A172 (cell line): ENCODE measurements at regions not wholly inside any gene's neighbourhood (a gene's known extent, or its start where the extent isn't known, plus 50 kb on each side); places are given as distances from the start of the nearest gene placed in this dataset.
"Not testable (repeated sequence)": the region's sequence is repeated elsewhere in the genome, so short reads cannot be mapped to it uniquely, and the experiment has no call there.

Source experiments
- DNase-seq: peaks from one replicate; pipeline ENCODE4 v3.0.0-alpha.2; 2015; ENCODE audit warnings: low spot score

DNA sequence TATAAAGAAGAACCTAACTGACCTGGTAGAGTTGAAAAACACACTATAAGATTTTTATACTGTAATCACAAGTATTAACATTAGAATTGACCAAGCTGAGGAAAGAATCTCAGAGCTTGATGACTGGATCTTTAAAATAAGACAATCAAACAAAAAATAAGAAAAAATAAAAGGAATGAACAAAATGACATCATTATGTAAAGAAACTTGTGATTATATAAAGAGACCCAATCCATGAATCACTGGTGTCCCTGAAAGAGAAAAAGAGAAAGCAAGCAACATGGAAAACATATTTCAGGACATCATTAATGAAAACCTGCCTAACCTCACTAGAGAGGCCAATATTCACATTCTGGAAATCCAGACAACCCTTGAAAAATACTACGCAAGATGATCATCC, 822.5 kb upstream of the SLITRK5 start:
- no peak for DNase-seq

DNA sequence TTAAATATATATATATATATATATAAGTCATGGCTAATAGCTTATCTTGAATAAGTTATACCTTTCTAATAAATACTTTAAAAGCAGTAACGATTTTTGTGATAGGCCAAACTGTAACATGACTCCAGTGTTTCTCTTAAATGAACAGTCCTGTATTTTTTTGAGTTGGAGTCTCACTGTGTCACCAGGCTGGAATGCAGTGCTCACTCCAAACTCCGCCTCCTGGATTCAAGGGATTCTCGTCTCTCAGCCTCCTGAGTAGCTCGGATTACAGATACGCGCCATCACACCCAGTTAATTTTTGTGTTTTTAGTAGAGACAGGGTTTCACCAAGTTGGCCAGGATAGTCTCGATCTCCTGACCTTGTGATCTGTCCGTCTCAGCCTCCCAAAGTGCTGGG, 814.2 kb upstream of the SLITRK5 start:
- DNase-seq = peak; percentile 57

DNA sequence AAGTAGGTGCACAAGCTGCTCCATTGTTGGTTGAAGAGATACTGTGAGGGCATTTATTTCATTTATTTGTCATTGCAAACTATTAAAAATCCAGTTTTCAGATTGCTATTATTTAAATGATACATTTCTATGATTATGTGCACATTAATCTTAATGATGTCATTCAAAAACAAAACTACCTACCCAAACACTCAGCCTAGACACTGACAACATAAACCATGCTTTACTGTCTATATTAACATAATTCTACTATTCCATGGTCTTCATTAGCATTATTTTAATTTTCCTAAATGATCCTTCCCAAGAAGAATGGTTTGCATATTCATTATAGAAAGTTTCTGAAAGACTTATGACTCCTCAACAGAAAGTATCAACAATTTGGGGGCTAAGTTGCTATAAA, 813.0 kb upstream of the SLITRK5 start:
- DNase-seq = no peak

DNA sequence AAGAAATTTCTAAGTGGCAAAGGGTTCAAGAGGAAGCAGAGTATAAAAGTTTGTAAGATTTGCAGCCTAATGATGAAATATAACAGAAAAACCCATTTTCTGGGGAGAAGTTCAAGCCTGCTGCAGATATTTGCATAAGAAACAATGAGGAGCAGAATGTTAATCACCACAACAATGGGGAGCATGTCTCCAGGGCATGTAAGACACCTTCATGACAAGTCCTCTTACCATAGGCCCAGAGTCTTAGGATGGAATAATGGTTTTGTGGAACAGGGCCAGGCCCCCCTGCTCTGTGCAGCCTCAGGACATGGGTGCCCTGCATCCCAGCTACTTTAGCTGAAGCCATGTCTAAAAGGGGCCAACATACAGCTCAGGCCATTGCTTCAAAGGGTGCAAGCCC, 809.0 kb upstream of the SLITRK5 start:
- DNase-seq = no peak

DNA sequence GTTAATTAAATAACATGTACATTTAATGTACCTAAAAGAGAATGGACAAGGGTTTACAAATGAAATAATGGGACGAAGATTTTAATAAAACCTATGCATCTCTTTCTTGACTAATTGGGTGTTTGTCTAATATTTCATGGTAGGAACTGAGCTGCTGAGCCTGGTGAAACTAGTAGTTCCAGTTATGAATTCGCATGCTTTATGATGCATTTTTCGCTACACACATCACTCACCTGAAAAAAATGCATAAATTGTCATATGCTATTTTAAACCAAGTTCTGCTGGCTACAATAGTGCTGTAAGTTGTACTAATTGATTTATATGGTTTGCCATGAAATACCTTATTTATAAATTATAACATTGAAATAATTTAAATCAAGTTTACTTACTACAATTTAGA, 806.8 kb upstream of the SLITRK5 start:
- DNase-seq = no peak

DNA sequence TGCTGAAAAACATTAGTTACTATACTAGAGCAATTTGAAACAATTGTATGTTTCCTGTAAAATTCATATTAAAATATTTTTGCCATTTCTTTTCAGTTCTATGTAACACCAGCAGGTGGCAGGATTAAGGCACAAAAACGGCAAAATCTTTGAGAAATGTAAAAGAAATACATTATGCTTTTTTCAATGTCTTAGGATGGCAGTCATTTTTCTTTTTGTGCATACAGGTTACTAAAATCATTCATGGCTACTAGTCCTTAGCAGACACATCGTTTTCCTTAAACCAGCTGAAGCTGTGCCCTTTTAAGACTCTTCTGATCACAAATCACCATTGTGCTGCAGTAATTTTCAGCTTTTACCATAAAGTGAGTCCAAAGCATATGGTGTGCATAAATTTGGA, 800.7 kb upstream of the SLITRK5 start:
- DNase-seq = peak; percentile 10

DNA sequence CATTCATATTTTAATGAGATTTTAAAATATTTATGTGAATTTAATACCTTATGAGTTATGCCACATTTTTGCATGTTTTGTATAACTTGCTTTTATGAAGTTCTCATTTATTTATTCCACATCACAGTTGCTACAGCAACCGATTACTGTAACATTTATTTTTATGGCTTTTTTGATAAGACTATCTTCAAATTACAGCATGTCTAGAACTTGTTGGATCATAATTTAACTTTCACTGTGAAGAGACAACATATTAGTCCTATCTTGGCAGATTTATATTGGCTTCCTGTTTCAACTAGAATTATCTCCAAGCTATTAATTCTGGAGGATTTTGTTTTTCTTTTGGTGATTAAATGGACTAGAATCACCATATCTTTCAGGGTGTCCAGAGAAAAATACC, 793.7 kb upstream of the SLITRK5 start:
- no peak for DNase-seq

DNA sequence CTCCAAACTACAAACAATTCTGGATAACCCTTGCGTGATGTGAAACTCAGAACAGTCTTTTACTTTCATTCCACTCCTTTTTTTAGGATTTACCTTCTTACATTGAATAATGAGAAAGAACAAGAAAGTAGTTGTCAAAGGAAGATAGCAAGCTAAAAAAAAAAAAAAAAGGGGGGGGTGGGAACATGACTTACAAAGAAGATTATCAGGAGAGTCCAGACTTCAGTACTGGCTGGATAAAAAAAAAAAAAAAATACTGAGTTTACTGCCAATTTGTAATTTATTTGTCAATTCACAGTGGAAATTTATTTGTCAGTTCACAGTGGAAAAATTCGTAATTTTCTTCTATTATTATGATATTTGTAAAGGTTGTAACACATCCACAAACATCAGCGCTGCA, 792.4 kb upstream of the SLITRK5 start:
- DNase-seq = no peak

DNA sequence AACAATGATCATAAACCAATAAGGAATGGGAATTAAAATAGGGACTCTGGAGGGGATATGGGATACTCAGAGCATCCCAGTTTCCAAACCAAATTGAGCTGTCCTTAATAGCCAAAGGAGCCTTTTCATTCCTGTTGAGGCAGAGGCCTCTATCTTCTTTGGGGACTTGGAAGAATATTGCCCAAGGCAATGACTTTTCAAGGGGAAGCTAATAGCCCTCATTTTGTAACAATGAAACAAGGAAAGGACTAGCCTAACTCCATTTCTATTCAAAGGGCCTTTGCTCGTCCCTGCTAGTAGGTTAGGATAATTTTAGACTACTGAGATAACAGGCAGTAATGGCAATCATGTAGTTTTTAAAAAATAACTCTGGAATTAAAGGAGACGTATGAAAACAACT, 789.8 kb upstream of the SLITRK5 start:
- no peak for DNase-seq

DNA sequence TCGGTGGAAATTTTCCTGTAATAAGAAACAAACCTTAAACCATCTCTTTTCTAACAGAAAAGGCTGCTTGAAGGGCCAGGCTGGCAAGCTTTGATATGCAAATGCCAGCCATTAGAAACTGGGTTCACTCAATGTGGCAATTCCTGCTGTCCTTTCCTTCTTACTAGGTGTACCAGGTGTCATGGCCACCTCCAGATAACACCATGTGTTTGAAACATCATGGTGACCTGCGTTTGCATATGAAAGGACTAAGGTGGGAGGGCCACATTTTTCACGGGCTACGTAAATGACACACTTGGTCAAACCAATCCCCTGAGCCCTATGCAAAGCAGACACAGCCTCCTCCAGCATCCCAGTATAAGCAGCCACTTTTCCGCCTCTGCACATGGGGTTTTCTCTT, 789.1 kb upstream of the SLITRK5 start:
- DNase-seq = no peak

DNA sequence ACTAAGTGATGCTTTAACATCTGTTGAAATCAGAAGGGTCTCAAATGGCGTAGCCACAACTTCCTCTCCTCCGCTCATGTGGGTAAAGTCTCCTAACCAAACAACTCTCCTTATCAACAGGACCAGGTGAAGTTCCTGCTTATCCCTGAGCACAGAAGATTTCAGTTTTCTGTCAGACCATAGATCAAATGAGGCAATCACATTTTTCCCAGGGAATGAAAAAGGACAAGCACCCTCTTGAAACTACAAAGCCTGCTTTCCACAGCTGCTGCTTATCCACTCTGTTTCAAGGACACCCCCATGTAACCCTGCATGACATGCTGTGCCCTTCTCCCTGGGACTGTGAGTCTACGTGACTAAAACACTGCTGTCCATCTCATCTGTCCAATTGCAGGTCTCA, 788.3 kb upstream of the SLITRK5 start:
- no peak for DNase-seq

DNA sequence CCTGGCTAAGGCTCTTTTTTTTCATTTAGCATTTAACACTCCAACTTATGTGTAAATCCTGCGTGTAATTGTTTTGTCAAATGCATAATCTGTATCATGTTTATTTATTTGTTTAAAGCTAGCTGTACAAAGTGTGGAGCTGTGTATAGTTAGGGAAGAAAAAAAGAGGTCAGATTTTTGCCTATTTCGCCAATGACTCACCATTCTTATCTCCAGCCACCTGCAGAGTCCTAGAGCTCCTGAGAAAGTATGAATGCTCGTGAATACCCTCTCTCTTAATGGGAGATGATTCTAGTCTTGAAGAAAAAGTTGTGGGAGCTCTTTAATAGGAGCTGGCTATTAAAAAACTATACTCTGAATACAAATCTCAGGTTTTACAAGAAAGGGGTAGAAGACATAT, 778.8 kb upstream of the SLITRK5 start:
- DNase-seq = peak; percentile 67

DNA sequence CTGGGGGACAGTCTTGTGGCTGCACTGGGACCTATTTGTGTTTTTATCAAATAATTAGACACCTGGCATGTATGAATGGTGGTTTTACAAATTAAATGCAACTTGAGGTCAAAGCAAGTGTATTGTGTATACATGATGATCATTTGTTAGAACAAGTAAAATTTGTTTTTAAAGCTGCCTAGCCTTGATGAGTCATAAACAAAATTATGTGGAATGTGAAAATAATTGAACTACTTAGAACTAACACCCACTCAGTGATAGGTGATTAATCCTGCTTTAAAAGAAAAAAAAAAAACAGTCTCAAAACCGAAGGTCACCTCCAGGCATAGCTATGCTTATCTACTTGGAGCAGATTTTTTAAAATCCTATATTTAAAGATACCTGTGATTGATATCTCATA, 770.3 kb upstream of the SLITRK5 start:
- peak; percentile 7 for DNase-seq

DNA sequence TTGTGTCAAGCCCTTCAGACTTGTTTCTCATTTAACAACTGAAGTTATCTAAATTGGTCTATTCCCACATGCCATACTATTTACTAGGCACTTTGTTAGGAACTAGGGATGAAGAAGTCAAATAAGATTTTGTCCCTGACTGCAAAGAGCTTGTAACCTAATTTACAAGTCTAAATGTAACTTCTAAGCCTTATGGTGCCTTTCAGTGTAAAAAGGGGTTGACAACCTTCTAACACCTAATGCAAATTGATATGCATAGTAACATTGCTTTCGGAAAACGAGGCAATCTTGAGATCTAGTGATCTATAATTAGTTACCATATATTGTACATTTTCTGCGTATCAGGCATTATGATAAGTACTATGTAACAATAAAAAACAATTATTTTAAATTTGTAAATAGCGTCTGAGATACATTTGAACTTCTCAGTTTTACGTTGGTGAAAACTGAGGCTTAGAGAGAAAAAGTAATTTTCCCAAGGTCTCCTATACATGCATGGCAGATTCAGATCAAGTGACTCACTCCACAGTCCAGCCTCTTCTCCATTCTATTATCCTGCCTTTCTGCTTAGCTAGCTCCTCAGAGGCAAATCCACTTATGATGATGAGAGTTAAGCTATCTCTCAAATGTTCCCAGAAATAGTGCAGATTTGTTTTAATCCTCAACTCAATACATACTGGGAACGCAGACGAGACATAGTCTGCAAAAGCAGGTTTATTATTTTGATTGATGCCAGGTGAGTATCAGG, 764.9 kb upstream of the SLITRK5 start:
- peak; percentile 19 for DNase-seq

DNA sequence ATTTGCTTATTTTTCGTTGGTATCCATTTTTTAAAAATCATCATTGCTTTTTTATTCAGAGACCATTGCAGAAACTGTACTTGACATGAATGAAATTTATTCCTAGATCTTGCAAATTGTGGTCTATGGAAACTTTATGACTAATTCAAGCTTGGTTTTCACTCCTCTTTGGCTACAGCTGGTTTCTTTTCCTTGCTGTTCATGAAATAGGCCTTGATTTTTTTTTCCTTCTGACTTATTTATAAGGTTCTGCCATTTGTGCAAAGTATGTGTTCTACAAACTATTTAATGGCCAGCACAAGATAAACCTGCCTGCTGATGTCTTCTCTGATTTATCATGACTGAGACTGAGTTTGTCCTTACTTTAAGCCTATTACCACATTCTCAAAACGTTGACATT, 764.0 kb upstream of the SLITRK5 start:
- DNase-seq = no peak

DNA sequence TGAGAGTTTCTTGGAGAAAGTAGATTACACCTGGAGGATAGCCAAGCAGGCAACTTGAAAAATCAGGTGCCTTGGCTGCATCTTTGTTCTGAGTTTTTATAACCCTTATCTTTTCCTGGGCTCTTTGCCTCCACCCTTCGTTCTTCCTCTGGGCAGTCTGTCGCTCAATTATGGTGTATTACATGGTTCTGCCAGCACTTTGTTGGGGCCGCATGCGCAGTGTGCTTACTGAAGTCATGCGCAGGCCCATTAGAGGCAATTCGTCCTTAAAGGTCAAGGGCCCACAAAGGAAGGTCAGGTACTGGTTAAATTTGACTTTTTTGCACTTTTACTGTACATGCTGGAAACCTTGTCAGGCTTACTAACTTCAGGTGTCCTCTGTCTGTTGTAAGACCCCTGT, 761.9 kb upstream of the SLITRK5 start:
- DNase-seq = no peak

DNA sequence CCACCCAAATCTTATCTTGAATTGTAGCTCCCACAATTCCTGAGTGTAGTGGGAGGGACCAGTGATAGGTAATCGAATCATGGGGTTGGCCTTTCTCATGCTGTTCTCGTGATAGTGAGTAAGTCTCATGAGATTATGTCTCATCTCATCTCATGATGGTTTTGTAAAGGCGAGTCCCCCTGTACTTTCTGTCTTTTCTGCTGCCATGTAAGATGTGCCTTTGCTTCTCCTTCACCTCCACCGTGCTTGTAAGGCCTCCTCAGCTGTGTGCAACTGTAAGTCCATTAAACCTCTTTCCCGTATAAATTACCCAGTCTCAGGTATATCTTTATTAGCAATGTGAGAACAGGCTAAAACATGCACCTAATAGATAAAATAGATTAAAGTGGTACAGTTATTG, 756.4 kb upstream of the SLITRK5 start:
- no peak for DNase-seq

DNA sequence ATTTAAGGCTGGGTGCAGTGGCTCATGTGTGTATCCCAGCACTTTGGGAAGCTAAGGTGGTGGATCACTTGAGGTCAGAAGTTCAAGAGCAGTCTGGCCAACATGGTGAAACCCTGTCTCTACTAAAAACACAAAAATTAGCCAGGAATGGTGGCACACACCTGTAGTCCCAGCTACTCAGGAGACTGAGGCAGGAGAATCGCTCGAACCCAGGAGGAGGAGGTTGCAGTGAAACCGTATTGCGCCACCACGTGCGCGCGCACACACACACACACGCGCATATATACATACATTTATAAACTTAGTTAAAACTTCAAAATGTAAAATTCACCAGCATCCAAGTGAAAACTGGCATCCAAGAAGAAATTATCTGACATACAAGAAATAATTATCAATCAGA, 753.7 kb upstream of the SLITRK5 start:
- DNase-seq = not testable (repeated sequence)

DNA sequence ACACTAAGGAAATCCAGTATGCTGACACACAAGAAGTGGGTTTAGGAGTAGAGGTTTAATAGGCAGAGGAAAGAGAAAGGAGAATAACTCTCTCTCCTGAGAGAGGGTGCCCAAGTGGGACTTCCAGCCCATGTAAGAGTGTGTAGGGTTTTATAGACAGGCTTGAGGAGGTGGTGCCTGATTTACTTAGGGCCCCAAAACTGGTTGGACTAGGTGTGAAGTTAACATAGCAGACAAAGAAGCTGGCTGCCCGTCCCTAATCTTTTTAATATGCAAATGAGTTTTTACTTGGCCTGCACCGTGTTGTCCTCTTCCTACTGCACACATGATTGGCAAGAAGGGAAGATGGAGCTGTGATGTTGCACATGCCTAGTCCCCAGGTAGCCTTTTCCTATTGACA, 752.5 kb upstream of the SLITRK5 start:
- DNase-seq = no peak

DNA sequence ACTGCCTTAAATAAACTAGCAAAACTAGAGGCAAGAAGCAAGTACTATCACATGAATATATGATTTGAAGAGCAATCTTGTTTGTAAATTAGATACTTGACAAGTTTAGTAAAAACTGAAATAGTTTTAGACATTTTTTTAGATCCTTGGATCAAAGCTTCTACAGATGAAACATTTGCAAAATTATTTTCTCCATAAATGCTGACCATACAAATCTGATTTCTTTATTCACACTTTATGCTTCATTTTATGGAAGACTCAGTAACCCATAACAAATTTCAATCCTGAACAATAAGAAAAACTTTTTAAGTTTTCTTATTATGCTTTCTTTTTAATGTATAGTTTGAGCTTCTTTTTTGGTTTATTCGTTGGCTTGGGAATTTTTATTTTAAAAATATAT, 750.2 kb upstream of the SLITRK5 start:
- DNase-seq = no peak

DNA sequence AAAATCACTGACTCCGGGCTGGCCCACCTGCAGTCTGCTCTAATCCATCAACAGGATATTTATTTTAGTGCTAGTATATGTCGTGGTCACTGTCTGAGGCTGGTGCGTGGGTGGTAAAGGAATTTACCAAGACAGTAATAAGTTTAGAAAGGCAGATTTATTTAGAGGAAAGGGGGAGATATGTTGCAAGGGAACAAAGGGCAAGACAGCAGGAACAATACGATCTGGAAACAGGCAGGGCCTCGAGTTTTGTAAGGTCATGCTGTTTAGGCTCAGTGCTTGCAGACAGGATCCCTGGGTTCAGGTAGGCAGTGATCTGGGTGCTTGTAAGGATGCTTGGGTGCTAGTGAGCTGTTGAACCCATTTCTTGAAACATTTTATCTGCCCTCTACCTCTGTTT, 748.2 kb upstream of the SLITRK5 start:
- no peak for DNase-seq

DNA sequence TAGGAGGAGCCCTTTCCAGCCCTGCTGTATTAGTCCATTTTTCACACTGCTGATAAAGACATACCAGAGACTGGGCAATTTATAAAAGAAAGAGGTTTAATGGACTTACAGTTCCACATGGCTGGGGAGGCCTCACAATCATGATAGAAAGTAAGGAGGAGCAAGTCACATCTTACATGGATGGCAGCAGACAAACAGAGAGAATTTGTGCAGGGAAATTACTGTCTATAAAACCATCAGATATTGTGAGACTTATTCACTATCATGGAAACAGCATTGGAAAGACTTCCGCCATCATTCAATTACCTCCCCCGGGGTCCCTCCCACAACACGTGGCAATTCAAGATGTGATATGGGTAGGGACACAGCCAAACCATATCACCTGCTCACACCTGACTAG, 744.3 kb upstream of the SLITRK5 start:
- DNase-seq = not testable (repeated sequence)

DNA sequence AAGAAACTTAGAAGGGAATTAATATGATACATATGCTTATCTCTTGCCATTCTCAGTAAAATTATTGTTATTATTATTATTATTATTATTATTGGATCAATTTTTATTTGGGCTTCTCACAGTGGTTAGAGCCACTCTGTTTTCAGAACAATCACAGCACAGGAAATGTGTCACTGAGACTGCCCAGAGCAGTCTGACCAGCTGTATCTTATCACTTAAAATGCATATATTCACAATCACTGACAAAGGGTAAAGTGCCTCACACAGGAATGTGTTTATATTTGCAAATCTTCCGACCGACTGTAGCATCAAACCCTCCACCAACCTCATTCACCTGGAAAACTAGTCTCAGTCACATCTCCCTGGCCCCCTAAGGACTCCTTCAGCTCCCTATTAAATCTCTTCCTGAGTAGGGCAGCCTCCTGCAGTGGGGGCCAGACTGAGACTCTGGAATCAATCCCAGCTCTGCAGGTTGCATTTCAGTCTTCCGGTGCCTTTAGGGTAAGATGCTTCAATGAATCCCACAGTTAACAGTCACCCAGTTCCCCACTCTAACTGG, 738.3 kb upstream of the SLITRK5 start:
- no peak for DNase-seq

DNA sequence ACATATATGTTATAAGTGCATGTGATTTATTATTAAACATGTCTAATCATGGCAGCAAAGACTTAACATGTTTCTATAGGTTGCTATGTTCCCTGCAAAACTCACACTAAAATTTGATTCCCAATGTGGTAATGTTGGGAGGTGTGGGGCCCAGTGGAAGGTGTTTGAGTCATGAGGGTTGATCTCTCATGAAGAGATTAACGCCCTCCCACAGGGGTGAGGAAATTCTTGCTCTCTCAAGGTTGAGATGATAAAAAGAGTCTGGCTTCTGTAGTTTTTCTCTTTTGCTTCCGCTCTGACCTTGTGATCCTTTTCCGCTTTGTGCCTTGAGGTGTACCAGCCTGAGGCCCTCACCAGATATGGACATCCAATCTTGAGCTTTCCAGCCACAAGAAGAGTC, 737.5 kb upstream of the SLITRK5 start:
- DNase-seq = no peak
